NOMO-1 (cell line): ENCODE measurements at regions not wholly inside any gene's neighbourhood (a gene's known extent, or its start where the extent isn't known, plus 50 kb on each side); places are given as distances from the start of the nearest gene placed in this dataset.
"Not testable (repeated sequence)": the region's sequence is repeated elsewhere in the genome, so short reads cannot be mapped to it uniquely, and the experiment has no call there.

ENCODE experiments used
- DNase-seq, 2 experiments: peaks; one replicate each; lab custom pipeline; 2025; ENCODE audit not compliant: unreplicated experiment in 2 of 2; lab: John Stamatoyannopoulos, UW

DNA sequence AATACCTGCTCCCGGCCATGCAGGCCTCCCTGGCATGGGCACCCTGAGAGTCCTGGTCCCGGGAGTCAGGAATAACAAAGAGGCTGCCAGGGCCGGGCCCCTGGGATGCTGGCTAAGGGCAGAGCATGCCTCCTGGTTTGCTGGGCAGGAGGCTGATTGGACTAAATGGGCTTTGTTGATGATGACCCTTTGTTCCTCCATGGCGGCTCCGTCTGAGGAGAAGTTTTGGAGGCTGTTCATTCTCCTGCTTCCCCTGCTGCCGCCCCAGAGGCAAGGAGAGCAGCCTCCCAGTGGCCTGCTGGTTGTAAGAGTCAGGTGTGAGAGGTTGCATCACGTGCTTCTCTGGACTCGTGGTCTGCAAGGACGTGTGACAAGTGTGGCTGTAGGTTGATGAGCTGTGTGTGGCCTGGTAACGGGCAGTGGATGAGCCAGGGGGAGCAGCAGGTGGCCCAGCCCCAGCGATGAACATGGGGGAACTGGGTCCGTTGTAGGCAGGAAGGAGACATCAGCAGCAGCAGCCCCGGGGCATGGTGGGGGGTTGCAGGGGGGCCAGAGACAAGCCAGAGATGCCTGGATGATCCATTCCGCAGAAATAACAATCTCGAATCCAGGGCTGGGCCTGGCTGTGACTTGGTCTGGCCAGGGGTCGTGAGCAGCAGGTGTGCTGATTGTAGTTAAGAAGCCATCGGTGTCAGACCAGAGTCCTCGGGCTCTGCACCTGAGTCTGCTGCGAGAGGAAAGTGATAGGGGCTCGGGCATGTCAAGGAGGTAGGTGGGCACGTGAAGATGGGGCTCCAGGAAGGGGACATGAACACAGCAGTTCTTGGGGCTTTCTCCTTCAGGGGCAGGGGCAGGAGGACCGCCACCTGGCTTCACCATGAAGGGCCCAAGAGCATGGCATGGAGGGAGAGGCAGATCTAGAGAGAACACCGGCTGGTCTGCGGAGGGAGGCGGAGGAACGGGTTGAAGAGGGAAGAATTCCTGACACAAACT lies 101.4 kb downstream of the TNFRSF13B start:
- DNase-seq: no peak

DNA sequence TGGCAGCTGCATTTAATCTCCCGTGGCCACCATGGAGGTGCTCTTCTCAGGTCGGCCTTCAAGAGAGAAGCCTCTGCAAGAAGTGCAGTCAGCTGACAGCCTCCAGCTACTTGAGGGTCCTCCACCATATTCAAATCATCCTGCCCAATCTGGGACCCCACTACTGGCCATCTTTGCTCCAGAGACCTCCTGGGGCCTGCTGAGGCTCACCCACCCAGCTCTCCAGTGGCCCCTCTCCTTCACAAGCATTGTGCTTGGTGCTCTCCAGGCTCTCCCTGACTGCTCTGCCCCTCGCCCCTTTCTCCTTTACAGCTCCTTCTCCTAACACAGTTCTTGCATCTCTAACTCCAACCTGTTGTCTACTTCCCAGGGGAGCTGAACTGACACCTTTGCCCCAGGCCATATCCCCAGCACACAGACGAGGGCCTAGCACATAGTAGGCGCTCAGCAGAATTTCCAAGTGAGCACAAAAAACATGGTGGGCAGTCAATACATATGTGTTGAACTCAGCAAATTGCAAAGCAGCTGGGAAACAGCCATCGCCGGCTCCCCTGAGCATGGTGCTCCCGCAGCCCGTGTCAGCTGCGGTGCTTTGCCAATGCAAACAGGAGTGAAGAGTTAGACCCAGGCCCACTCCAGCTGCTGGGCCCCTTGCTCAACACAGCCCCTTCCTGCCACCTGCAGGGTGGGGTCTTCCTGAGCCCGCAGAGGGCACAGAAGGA lies 102.2 kb downstream of the TNFRSF13B start:
- not testable (repeated sequence) for DNase-seq

- not testable (repeated sequence) for DNase-seq
Observed at GRCh38 chr17:16868616-16869015, 103.3 kb downstream of the TNFRSF13B start.

- DNase-seq: not testable (repeated sequence)
Observed at GRCh38 chr17:16867545-16867944, 104.4 kb downstream of the TNFRSF13B start.

GRCh38 chr17:16866841-16867240 lies 105.1 kb downstream of the TNFRSF13B start:
- DNase-seq: not testable (repeated sequence)

DNA sequence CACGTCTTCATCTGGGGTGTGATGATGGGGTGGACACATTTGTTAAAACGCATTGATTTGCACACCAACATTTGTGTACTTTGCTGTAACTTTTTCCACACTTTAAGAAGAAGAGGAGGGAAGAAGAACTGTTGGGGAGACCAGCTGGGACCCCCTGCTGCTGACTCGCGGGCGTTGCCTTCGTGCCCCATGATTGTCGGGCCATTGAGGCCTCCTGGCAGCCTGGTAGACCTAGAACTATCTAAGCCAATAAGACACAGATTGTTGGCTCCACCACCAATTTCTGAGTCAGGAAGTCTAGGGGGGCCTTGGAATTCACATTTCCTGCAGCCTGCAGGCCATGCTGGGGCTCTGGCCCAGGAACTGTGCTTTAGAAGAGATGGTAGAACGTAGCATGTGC lies 105.5 kb downstream of the TNFRSF13B start:
- no peak for DNase-seq

DNA sequence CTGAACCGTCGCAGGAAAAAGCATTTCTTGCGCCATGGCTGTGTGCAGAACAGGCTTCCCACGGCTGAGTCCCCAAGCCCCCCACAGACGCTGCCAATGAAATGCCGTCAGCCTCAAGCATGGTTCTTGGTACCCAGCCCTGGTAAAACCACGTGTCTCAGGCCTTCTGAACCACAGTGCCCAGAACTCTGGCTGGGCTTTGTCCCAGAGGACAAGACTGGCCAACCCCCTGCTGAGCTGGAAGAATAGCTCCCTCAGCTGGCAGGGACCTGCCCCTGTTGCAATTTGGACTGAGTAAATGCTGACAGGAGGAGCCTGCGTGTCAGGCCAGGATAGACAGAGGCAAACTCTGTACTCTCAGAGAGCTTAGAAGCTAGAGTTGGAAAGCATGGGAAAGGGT lies 106.2 kb downstream of the TNFRSF13B start:
- DNase-seq: not testable (repeated sequence)

DNA sequence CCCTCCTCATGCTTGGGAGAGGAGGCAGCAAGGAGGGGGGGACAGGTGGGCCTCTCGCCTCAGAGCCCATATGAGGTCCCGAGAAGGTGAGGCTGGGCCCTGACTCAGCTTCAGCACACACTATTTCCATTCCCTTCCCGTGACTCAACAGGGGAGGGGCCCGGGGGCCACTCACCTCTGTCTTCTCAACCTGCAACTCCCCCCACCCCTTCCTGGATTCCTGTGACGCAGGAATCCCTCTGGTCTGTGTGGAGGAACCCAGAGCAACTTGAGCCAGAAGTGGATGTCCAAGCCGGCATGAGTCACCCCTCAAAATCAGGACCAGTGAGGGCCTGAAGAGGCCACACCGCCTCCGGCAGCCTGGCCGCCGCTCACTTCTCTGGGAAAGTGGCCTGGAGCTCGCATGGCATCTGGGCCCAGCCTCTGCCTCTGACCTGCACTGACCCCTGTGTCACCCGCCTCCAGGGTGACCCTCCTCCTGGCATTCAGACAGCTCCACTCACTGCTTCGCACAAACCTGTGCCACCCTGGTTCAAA lies 106.8 kb downstream of the TNFRSF13B start:
- DNase-seq: not testable (repeated sequence)

DNA sequence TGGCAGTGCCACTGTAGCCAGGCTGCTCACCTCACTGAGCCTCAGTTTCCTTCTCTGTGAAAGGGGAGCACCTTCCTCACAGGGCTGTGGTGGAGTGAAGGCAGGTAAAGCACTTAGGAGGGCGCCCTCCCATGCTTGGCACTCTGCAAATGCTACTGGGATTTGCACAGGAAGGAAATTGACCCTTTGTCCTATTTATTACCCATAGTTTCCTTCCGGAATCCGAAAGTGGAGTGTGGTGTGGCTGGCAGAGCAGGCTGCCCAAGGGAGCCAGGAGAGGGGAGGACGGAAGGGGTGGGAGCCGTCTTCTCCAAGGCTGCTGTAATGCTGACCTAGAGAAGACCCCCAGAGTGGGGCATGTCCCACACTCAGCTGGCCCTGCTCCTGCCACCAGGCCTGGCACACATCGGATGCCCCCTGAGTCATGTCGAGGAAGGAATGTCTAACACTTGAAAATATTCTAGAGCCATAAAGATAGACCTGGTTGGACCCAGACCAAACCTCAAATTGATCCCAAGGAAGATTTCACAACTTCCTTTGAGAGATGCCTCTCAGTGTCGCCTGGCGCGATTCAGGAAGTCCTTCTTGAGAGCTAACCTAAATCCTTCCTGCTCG lies 107.3 kb downstream of the TNFRSF13B start:
- peak in 1 of 2 experiments; percentile 5 for DNase-seq

DNA sequence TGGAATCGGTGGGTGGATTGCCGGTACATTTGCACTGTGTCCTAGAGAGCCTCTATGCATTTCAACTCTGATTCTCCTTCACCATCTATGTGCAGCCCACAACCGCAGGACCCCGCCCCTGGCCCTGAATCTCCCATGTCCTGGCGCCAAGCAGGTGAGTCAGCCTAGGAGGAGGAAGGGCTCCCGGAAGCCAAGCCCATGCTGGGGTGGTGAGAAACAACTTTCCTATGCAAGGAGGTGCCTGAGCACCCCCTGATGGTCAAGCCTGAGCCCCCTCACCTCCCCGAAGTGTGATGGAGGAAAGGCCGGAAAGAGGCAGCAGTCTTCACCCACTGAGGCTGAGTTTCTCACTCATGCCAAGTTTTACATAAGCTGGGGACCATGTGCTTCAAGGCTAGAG lies 110.8 kb downstream of the TNFRSF13B start:
- not testable (repeated sequence) for DNase-seq

DNA sequence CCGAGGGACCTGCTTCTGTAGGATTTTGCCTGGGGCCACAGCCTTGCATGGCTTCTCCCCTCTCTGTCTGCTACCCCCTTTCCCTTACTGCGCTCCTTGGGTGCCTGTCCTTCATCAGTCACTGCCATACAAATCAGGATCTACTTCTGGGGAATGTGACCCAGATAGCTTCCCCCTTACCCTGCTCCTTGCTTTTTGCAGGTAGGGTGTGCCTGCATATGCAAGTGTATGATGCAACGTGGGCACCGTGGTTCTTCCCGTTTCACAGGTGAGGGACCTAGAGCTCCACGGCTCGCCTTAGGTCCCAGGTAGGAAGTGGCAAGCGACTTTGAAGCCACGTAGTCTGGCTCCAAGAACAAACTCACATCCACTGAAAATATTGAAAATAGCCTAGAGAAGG lies 111.5 kb downstream of the TNFRSF13B start:
- not testable (repeated sequence) for DNase-seq

- DNase-seq: not testable (repeated sequence)
Observed at GRCh38 chr17:16859515-16859914, 112.4 kb downstream of the TNFRSF13B start.

GRCh38 chr17:16857746-16858145 lies 114.2 kb downstream of the TNFRSF13B start:
- DNase-seq: not testable (repeated sequence)

GRCh38 chr17:16856846-16857245 lies 115.1 kb downstream of the TNFRSF13B start:
- DNase-seq: not testable (repeated sequence)

DNA sequence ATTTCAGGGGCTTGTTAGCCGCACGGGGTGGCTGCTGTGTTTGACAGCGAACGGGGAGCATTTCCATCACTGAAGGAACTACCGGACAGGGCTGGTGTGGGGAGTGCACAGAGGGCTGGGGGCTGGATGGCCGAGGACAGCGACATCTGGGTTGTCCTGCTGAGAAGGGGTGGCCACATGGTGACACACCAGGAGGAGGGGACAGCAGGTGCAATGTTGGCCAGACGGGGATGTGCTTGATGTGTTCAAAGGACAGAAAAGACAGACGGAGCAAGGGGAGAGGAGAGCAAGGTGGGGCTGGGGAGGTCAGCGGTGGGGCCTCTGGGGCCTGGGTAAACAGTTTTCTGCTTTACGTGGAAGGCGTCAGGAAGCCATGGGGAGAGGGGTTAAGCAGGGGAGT lies 115.7 kb downstream of the TNFRSF13B start:
- DNase-seq: not testable (repeated sequence)

- DNase-seq: not testable (repeated sequence)
Observed at GRCh38 chr17:16854636-16855035, 117.3 kb downstream of the TNFRSF13B start.

DNA sequence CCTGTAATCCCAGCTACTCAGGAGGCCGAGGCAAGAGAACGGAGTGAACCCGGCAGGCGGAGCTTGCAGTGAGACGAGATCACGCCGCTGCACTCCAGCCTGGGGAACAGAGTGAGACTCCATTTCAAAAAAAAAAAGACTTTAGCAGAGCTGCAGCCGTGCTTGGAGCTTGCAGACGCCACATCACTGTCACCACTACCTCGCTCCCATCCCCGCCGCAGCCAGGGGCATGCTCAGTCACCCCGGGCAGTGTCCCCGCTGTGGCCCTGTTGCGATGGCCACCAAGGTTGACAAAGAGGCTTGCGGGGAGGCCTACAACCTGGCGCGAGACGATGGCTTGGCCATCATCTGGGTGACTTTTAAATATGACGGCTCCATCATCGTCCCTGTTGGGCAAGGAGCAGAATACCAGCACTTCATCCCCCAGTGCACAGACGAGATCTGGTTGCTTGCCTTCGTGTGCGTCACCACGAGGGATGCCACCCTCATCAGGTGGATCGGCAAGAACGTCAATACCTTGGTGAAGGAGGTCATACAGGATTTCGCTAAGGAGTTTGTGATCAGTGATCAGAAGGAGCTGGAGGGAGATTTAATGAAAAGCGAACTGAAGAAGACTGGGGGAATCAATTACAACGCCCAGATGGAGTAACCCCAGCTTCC lies 118.1 kb downstream of the TNFRSF13B start:
- no peak for DNase-seq

DNA sequence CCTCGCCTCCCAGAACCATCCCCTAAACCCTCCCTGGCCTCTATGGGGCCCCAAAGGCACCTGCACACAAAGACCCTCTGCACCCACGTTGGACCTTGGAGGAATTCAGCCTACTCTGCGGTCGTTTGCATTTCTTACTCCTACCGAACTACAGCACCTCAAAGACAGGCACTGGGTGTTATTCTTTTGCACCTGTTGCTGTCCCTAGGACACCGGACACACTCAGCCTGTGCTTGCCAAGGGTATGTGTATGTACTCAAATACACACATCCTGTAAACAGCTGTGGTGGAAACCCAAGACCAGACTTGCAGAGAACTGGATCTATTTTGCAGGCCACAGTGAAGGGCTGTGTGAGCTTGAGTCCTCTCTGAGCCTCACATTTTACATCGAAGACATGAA lies 122.1 kb downstream of the TNFRSF13B start:
- DNase-seq: not testable (repeated sequence)

DNA sequence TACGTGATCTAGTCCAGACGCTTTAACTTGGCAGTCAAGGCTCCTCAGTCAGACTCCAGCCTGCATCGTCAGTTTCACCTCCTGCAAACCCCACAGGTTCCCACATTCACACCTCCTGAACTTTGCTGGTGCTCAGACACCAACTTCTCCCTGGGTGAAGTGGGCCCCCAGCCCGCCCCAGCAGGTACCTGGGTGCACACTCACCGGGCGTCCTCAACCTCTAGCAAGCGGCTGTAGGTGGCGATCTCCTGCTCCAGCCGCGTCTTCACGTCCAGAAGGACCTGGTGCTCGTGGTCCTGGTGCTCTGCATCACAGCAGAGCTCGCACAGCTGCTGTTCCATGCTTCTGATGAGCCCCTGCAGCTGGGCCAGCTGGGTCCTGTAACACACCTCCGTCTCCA lies 122.9 kb downstream of the TNFRSF13B start:
- DNase-seq: not testable (repeated sequence)

GRCh38 chr17:16845098-16845497 lies 126.8 kb downstream of the TNFRSF13B start:
- DNase-seq: not testable (repeated sequence)
